Psoas muscle (tissue), 7 donors: ENCODE measurements at regions not wholly inside any gene's neighbourhood (a gene's known extent, or its start where the extent isn't known, plus 50 kb on each side); places are given as distances from the start of the nearest gene placed in this dataset.
A peak's percentile ranks its signal among the peaks of the same experiment; 100 is the strongest.

Experiments
- ATAC-seq, 4 donors: fragments of 200-7000 bp; cut with Tn5 transposase; one replicate each; pipeline ENCODE4 v1.9.1; 2020; ENCODE audit warnings: moderate library complexity in 3 of 4, mild to moderate bottlenecking in 2 of 4
- DNase-seq, 2 donors: peaks; one replicate each; pipeline ENCODE4 v3.0.0-alpha.2; 2020
- H3K27ac ChIP-seq: fragments of 200-600 bp; one replicate; pipeline ENCODE4 v1.8.0; 2022
- H3K27me3 ChIP-seq, 3 donors: fragments of 200-600 bp in 1 of 3; one replicate each; pipeline versions ENCODE4 v1.6.1 to v1.8.0; 2013 to 2022; ENCODE audit warnings: low read length in 2 of 3, mild to moderate bottlenecking in 2 of 3, moderate library complexity in 1 of 3; ENCODE audit not compliant: insufficient read depth in 3 of 3
- H3K36me3 ChIP-seq, 2 donors: fragments of 200-600 bp in 1 of 2; one replicate each; pipeline versions ENCODE4 v1.6.1 to v1.8.0; 2013 to 2022; ENCODE audit warnings: low read depth in 1 of 2, mild to moderate bottlenecking in 1 of 2, moderate library complexity in 1 of 2; ENCODE audit not compliant: insufficient read depth in 1 of 2
- H3K4me1 ChIP-seq: fragments of 200-600 bp; one replicate; pipeline ENCODE4 v1.8.0; 2022
- H3K4me3 ChIP-seq: fragments of 200-600 bp; one replicate; pipeline ENCODE4 v1.8.0; 2022; ENCODE audit warnings: mild to moderate bottlenecking
- H3K9me3 ChIP-seq: fragments of 200-600 bp; one replicate; pipeline ENCODE4 v1.8.0; 2022
- WGBS, 3 donors: extraction: QIAGEN DNeasy Blood & Tissue Kit; methylation state at CpG; one replicate each; pipeline versions ENCODE4 v1.1.6 to v1.1.7; 2013; 5-methylcytosine and 5-hydroxymethylcytosine counted together
- intact Hi-C, 2 donors: fragments of 100-400 bp; cut with DNase I; formaldehyde crosslinking; loops; one replicate each; pipeline versions ENCODE4 v1.11.0 to v1.14.2; 2022
- TF ChIP-seq, protein P1 (sequence below): fragments of 200-600 bp; IDR thresholded peaks from one replicate; pipeline ENCODE4 v1.8.0; 2022; ENCODE audit warnings: antibody characterized with exemption
- donor health status: healthy with polysubstance abuse.
- donor health status: DM: no; HTN: no; CAD: no; lungs with moderate emphysema.
- donor health status: Bipolar disorder and iron deficiency.
- donor health status: healthy.
- donor health status: DM: yes; HTN: yes; CAD: no.
- donor health status: DM: no; HTN: no; CAD: no.
- donor health status: DM: yes; HTN: yes; CAD: no.

GRCh38 chr2:67567886-67568285, 170.8 kb downstream of the ETAA1 start:
- no peak overlapping the region for H3K27ac ChIP-seq
- intact Hi-C loops = no loop called here
- no peak for ATAC-seq

DNA sequence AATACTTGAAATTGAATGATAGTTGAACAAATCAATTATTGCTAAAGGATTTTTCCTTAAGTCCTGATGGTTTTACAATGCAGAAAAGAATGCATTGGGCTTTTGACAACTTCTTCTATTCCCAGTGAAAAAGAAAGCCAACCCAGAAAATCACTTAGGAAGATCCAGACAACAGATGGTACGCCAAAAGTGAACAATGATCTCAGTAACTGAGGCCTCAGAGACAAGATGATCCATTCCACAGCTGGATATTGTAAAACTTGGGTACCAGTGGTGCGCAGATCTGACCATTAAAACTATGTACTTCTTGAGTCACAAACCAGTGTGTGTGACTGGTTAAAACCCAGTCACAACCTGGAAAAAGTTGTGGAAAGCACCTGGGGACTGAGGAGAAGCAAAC, 173.5 kb downstream of the ETAA1 start:
- TF ChIP-seq, protein P1, sequence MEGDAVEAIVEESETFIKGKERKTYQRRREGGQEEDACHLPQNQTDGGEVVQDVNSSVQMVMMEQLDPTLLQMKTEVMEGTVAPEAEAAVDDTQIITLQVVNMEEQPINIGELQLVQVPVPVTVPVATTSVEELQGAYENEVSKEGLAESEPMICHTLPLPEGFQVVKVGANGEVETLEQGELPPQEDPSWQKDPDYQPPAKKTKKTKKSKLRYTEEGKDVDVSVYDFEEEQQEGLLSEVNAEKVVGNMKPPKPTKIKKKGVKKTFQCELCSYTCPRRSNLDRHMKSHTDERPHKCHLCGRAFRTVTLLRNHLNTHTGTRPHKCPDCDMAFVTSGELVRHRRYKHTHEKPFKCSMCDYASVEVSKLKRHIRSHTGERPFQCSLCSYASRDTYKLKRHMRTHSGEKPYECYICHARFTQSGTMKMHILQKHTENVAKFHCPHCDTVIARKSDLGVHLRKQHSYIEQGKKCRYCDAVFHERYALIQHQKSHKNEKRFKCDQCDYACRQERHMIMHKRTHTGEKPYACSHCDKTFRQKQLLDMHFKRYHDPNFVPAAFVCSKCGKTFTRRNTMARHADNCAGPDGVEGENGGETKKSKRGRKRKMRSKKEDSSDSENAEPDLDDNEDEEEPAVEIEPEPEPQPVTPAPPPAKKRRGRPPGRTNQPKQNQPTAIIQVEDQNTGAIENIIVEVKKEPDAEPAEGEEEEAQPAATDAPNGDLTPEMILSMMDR = no peak
- H3K4me3 ChIP-seq = no peak overlapping the region
- no peaks in the 10 kb centered on the region for H3K36me3 ChIP-seq
- no peak for DNase-seq
- no peak overlapping the region for H3K27ac ChIP-seq
- intact Hi-C loops = loop anchor here in 1 of 2 donors (10.0 kb wide), 1 partner anchor 836 kb away; no protein-coding TSS in a partner anchor
- H3K9me3 ChIP-seq = no peaks in the 10 kb centered on the region
- H3K4me1 ChIP-seq = peaks cover 8% of the 10 kb centered on the region
- ATAC-seq = no peak
- no peaks in the 10 kb centered on the region for H3K27me3 ChIP-seq
- WGBS, 3 donors = 40 to 81% (median 57%) methylated on average over 2 of the region's 2 CpGs

More at GRCh38 chr2:67567886-67568285, 170.8 kb downstream of the ETAA1 start:
- Histone ChIP-seq H3K4me1 (peaks cover 8% of the 10 kb centered on the region), H3K36me3 (no peaks in the 10 kb centered on the region), H3K27me3 (no peaks in the 10 kb centered on the region), H3K9me3 (no peaks in the 10 kb centered on the region), H3K4me3 (no peak overlapping the region)
- DNase-seq = no peak
- TF ChIP-seq, protein P1 = no peak

- ATAC-seq = peak in 1 of 4 donors; percentile 59
- Histone ChIP-seq H3K36me3 (no peaks in the 10 kb centered on the region), H3K27me3 (no peaks in the 10 kb centered on the region), H3K4me3 (no peak overlapping the region), H3K9me3 (no peaks in the 10 kb centered on the region), H3K27ac (no peak overlapping the region), H3K4me1 (peaks cover 8% of the 10 kb centered on the region)
- no peak for DNase-seq
- TF ChIP-seq, protein P1 = no peak
- intact Hi-C loops = loop anchor here in 1 of 2 donors (10.0 kb wide), 1 partner anchor 837 kb away; no protein-coding TSS in a partner anchor
These were observed 174.9 kb downstream of the ETAA1 start for GRCh38 chr2:67571785-67572718.

- no peak overlapping the region for H3K27ac ChIP-seq
- H3K4me1 ChIP-seq = peaks cover 8% of the 10 kb centered on the region
- 59 to 80% (median 60%) methylated on average over 3 of the region's 3 CpGs for WGBS, 3 donors
- ATAC-seq (no peak), DNase-seq (no peak)
- H3K9me3 ChIP-seq = no peaks in the 10 kb centered on the region
- no peaks in the 10 kb centered on the region for H3K27me3 ChIP-seq
- intact Hi-C loops = loop anchor here in 1 of 2 donors (10.0 kb wide), 1 partner anchor 838 kb away; no protein-coding TSS in a partner anchor
- no peaks in the 10 kb centered on the region for H3K36me3 ChIP-seq
- no peak overlapping the region for H3K4me3 ChIP-seq
- TF ChIP-seq, protein P1 = no peak
These were observed 175.7 kb downstream of the ETAA1 start for GRCh38 chr2:67572721-67573435.
